HG03095 (cell line): ENCODE measurements at regions not wholly inside any gene's neighbourhood (a gene's known extent, or its start where the extent isn't known, plus 50 kb on each side); places are given as distances from the start of the nearest gene placed in this dataset.

Experiments used
- ATAC-seq: cut with Tn5 transposase; IDR thresholded peaks from one replicate; pipeline ENCODE4 v1.9.1; 2021; ENCODE audit warnings: moderate library complexity; ENCODE audit not compliant: unreplicated experiment

- ATAC-seq: no peak
Observed at GRCh38 chr1:232452117-232452516, 177.8 kb downstream of the SIPA1L2 start.

DNA sequence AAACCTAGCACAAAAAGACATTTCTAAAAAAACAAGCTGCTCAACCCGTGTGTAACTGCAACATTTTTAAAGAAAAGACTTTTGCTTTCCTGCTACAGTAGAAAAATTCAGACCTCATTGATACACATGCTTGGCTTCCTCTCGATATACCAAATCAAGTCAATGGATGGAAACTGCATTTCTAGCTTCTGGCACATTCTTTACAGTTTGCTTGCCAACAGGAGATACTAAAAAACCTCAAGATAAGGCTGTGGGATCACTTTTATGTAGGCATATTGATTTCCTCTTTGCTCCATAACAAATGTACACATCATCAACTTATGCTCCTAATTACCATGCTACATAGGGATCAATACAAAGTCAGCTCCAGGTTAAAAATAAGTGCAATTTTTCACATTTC, 178.4 kb downstream of the SIPA1L2 start:
- ATAC-seq: no peak

- ATAC-seq: no peak
Observed at GRCh38 chr1:232450615-232451014, 179.3 kb downstream of the SIPA1L2 start.

DNA sequence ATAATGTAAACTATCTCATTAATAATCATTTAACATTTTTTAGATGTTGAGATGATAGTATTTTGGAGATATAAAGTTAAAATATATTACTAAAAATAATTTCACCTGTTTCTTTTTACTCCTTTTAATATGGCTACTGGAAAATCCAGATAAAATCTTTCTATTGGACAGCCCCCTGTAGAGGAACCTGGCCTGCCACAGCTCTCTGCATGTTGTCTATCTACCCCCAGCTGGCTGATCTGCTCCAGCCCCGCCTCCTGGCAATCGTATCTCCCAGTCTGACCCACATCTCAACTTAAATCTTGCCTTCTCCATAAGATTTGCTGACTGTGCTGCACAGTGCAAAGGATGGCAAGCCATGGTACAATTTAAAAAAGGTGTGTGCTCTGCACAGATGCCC, 182.8 kb downstream of the SIPA1L2 start:
- no peak for ATAC-seq

GRCh38 chr1:232445361-232446106, 184.4 kb downstream of the SIPA1L2 start:
- ATAC-seq: no peak

DNA sequence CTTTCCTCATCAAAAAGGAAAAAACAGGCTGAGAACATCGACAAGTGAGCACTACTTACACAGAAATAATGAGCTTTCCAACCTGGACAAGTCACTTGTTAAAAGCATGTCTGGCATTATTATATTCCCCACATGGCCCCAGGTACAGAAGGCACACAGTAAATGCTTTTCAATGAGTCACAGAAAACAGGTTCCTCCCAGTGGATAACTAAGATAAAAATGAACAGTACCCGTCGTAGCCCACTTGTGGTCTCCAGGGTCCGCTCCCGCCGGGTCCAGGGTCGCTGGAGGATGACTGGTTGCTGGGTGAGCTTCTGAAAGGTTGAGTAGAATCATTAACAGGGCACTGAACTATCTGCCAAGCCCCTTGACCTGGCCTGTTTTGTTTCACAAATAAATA, 186.6 kb downstream of the SIPA1L2 start:
- ATAC-seq: no peak

GRCh38 chr1:232441036-232441411, 188.9 kb downstream of the SIPA1L2 start:
- ATAC-seq: no peak

DNA sequence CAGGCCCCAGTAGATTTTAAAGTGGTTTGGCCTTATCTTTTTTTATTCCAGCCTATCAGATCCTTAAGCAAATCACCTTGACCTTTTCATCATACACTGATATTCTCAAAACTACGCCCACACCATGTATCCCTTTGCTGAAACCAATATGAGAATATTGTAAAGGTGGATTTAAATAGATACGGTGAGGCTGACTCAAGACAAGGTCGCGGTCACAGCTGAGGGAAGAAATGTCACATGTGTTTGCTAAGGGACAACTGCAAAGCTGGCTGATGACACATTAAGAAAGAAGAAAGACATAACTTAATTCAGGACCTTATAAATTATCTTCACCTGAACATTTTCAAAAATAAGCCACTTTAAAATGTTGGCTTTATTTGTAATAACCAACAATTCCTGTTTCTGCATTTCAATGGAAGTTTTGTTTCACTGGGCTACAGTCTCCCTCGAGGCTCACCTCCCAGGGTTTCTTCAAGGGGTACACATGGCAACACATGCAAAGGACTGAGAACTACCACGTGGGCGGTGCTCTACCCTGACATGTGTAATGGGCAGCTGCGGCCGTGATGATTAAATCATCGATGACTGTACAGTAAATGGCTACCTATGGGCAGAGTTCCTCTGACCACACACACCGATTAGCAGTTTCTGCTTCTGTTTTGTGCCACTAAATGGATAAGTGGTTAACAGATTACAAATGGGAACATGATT, 189.5 kb downstream of the SIPA1L2 start:
- ATAC-seq: peak; percentile 65

DNA sequence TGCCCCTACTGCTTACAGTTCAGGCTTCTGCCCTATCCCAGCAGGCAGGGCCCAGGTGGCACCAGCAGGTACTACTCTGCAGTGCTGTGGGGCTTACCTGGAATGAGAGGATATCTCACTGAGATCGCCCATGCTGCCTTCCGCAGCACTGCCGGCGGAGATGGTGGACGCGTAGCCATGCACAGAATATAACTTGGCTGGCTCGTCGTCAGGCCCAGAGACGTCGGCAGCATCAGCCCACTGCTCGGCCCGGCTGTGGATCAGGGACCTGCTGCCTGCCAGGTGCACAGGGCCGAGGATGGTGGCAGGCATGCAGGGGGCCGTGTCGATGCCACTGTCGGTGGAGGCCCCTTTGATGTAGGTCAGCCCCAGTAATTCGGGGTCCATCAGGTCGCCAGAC, 190.9 kb downstream of the SIPA1L2 start:
- no peak for ATAC-seq

DNA sequence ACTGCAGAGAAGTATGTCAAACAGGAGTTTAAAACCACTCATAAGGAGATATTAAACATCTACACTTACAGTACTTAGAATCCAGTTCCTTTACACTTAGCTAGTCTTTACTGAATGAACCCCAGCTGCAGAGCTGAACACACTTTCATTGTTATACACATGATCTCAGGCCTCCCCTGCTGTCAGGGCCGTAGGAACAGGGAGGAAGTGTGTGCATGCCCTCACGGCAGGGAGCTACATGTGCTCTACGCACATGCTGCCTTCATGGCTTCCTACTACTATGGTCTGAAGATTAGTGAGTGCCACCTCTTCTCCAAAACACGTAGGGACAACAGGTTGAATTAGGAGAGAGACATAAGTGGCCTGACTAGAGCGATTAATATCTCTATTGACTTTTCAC, 191.5 kb downstream of the SIPA1L2 start:
- ATAC-seq: no peak

DNA sequence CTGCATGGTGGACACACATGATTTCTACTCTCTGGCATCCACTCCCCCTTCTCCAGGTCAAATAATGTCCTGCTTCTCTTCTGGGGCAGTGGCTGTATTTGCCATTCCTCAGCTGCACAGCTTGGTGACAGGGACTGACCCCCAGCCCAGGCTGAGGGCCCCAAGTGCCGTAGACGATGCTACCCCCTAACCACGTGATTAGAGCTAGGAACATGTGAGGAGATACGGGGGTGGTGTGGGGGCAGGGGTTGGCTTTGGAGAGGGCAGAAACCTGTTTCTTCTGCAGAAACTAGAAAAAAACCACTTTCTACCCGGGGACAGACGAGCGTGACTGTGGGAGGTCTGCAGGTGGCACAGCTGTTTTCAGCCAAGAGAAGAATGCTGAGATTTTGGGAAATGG, 192.4 kb downstream of the SIPA1L2 start:
- no peak for ATAC-seq

DNA sequence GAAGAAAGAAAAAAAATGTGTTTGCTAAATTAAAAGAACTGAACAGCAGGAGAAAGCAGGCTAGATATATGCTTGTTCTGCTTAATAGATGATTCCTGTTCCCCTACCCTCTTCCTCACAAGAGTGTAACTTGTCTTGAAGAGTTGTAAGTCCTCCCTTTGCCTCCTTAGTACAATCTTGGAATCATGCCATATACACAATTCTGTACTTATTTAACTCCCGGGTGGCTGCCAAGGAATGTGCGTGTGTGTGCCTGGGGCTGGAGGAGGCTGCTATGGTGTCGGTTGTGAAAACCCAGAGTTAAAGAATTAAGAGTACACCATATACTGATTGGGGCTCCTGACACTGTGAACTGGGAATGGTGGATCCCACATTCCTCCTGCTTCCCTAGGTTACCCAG, 194.2 kb downstream of the SIPA1L2 start:
- ATAC-seq: no peak

DNA sequence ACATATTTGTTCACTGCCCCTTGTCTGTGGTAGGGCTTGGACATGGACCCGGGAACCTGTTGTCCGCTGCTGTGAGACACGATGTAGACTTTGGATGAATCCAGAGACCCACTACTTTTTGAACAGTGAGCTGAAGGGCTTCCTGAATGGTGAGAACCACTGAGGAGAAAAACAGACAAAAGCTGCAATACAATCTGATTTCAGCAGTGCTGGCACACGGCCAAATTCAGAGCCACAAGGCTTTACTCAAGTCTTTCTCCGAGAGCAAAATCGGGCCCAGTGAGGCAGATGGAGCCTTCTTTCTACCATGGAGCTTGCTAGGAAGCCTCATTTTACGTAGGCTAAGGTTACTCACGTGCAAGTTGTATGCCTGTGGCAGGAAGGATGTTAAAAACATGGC, 197.6 kb downstream of the SIPA1L2 start:
- no peak for ATAC-seq

DNA sequence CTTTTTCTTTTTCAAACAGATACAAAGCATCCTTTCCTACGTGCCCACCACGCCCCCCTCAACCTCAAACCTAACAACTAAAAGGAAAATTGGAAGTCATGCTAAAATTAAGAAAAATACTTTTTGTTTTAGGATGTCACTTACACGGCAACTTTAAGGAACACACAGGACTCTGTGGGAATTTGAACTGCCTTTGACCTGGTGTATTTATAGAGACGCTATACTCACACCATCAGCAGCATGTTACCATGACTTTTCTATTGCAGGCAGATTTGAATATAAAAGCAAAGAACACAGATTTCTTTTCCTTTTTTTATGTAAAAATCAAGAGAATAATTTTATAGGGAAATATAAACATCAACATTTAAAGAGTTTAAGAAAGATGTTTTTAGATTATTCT, 198.2 kb downstream of the SIPA1L2 start:
- no peak for ATAC-seq

DNA sequence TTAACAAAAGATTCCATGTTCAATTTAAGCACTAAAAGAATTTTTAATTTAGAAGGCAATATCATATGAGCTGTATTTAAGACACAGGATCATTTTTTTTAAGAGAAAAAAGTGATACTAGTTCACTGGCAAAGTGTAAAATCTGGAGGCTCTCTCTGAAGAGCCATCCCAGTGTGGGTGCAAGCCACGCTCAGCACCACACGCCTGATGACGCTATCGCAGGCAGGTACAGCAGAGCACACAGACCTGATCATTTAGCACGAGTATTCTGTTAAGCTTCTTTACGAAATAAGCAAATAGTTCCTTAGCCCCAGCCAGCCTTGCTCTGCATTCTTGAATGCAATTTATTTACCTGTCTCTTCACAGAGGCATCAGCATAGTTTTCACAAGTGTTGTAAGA, 198.6 kb downstream of the SIPA1L2 start:
- no peak for ATAC-seq

DNA sequence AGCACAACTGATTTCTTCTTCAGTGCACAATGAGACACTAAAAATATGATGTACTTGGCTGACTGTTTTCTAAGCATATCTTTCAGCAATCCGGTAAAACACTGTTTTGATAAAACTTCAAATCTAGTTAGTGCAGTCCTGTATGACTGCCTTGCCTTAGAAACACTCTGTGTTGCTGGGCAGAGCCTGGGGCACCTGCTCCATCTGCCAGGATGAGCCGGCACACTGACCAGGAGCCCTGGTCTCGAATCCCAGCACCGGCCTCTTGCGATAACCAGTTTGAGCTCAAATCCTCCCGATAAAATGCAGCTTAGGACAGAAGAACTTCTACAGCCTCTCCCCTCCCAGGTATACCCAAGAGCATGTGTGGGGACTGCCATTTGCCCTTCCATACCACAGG, 199.5 kb downstream of the SIPA1L2 start:
- no peak for ATAC-seq

DNA sequence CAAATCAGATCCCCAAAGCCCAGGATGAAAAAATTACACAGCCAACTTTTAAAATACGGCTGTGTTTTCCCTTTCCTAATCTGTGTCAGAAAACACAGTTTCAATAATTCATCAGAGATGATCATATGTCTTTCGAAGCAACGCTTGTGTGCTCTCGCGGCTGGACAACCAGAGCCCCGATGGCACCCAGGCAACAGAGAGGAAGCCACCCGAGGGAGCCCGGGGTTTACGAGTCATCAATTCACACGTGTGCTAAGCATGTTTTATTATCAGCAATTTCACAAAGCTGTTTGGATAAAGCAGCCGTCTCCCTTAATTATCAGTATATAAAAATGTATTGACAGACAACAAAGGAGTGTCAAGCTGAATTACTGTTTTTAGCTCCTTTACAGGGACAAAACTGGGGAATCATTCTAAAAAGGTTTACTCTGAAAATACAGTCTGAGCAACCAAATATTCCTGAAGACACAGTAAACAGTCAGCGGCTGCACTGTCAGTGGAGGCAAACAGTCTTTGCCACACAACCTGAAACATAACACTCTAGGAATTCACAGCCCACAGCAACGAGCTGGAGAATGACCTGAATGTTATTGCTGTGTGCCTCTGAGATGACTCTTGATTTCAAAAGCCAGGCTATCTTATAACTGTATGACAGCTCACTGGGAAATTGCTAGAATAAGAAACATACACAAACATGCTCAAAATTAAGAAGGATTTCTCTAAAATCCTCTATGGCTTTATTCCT, 201.0 kb downstream of the SIPA1L2 start:
- no peak for ATAC-seq

DNA sequence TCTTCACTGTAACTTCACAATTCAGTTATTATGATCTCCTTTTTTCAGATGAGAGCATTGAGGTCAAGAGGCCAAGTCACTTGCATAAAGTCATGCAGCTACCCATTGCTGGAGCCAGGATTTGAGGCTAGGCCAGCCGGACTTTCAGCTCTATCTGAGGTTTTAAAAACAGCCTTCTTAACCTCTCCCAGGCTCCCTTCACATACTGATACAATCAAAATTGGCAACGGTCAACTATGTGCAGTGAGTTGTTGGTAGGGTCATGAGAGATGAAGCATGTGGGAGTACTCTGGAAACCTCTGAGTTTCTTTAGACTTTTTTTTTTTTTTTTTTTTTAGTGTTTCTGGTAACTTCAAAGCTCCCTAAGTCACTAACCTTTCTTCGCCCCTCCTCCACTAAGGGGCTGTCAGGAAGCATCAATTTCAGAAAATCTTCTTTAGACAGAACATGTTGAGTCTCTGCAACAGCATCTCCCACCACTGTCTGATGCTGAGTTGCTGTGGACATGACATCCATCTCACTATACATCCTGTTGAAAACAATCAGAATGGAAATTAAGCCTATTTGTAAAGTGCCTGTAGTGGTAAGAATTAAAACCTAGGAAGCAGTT, 201.8 kb downstream of the SIPA1L2 start:
- no peak for ATAC-seq

- ATAC-seq: no peak
Observed at GRCh38 chr1:232426801-232427200, 203.1 kb downstream of the SIPA1L2 start.

GRCh38 chr1:232425421-232425820, 204.5 kb downstream of the SIPA1L2 start:
- no peak for ATAC-seq

- no peak for ATAC-seq
Observed at GRCh38 chr1:232423591-232423990, 206.3 kb downstream of the SIPA1L2 start.

GRCh38 chr1:232422898-232423297, 207.0 kb downstream of the SIPA1L2 start:
- no peak for ATAC-seq
